ENCODE measurements at regions not wholly inside any gene's neighbourhood (a gene's known extent, or its start where the extent isn't known, plus 50 kb on each side); places are given as distances from the start of the nearest gene placed in this dataset.

GRCh38 chr3:88267847-88268246, 118.1 kb downstream of the C3orf38 start:
- DNase-seq (no peak), ATAC-seq (ENCODE audit: insufficient read depth, low FRiP score) (no peak)
- 29 to 36% methylated on average over 3 of the region's 3 CpGs for WGBS, 2 donors
- Histone ChIP-seq H3K27me3 (ENCODE audit: control insufficient read depth in 3 of 3, insufficient read depth in 3 of 3, low read length in 2 of 3) (no peaks in the 10 kb centered on the region), H3K36me3 (ENCODE audit: control insufficient read depth in 4 of 4, insufficient read depth in 4 of 4, low read length in 4 of 4) (no peaks in the 10 kb centered on the region), H3K9me3 (ENCODE audit: control insufficient read depth in 4 of 4, insufficient read depth in 3 of 4, low read length in 3 of 4) (no peaks in the 10 kb centered on the region), H3K4me1 (ENCODE audit: control insufficient read depth in 5 of 5, insufficient read depth in 5 of 5, low read length in 5 of 5) (peaks cover 0 to 12% (median 0%) of the 10 kb centered on the region in 5 donors), H3K9ac (ENCODE audit: insufficient read depth in 1 of 2, low read length in 2 of 2) (no peak overlapping the region), H3K4me3 (no peak overlapping the region), H3K27ac (ENCODE audit: low read depth in 1 of 2, low read length in 1 of 2) (no peak overlapping the region)
- TF ChIP-seq CTCF (IDR thresholded peaks at IDR 0.05; ENCODE audit: control extremely low read depth, extremely low read depth) = no peak

GRCh38 chr3:88280326-88280725, 130.6 kb downstream of the C3orf38 start:
- no peaks in the 10 kb centered on the region for H3K9me3 ChIP-seq (ENCODE audit: control insufficient read depth in 4 of 4, insufficient read depth in 3 of 4, low read length in 3 of 4)
- H3K36me3 ChIP-seq (ENCODE audit: control insufficient read depth in 4 of 4, insufficient read depth in 4 of 4, low read length in 4 of 4) = no peaks in the 10 kb centered on the region
- H3K27ac ChIP-seq (ENCODE audit: low read depth in 1 of 2, low read length in 1 of 2) = no peak overlapping the region
- no peak overlapping the region for H3K4me3 ChIP-seq
- no peak for TF ChIP-seq CTCF (IDR thresholded peaks at IDR 0.05; ENCODE audit: control extremely low read depth, extremely low read depth)
- H3K4me1 ChIP-seq (ENCODE audit: control insufficient read depth in 5 of 5, insufficient read depth in 5 of 5, low read length in 5 of 5) = no peaks in the 10 kb centered on the region
- DNase-seq (no peak), ATAC-seq (ENCODE audit: insufficient read depth, low FRiP score) (no peak)
- H3K27me3 ChIP-seq (ENCODE audit: control insufficient read depth in 3 of 3, insufficient read depth in 3 of 3, low read length in 2 of 3) = no peaks in the 10 kb centered on the region
- 76 to 84% methylated on average over 3 of the region's 3 CpGs for WGBS, 2 donors
- H3K9ac ChIP-seq (ENCODE audit: insufficient read depth in 1 of 2, low read length in 2 of 2) = no peak overlapping the region

DNA sequence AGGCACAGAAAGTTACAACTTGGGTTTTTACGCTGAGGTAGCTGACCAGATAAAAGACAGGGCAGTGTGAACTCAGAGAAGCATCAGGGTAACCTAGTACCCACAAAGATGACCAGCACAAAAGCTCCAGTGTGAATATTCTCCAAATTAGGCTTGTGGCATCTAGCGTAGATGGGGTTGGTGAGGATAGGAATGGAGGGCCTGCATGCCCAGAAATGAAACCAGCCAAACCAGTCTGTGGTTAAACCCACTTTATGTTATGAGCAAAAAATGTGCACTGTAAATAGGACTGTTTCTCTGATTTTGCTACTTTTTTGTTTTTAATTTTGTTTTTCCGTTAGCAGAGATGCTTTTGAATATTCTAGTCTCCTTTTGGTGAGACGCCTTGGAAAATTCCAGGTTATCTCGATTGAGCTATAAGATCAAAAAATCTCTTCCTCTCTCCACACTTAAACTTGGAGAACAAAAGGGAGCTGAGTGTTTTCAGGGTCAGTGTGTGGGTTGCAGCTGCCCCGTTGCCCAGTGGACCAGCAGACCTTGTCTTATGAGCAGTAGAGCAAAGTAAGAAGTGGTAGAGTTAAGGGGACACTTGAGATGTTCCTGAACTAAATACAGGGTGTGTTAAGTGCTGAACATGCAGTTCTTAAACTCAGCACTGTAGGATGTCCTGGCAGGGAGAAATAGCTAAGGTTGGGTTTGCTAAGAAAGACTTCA, 132.9 kb downstream of the C3orf38 start:
- no peak for TF ChIP-seq CTCF (IDR thresholded peaks at IDR 0.05; ENCODE audit: control extremely low read depth, extremely low read depth)
- WGBS, 2 donors = 70 to 90% methylated on average over 6 of the region's 6 CpGs
- DNase-seq = peak in 2 of 3 donors; percentile 17 to 53
- H3K27me3 ChIP-seq (ENCODE audit: control insufficient read depth in 3 of 3, insufficient read depth in 3 of 3, low read length in 2 of 3) = no peaks in the 10 kb centered on the region
- H3K4me3 ChIP-seq = no peak overlapping the region
- ATAC-seq (ENCODE audit: insufficient read depth, low FRiP score) = peak; percentile 78
- H3K4me1 ChIP-seq (ENCODE audit: control insufficient read depth in 5 of 5, insufficient read depth in 5 of 5, low read length in 5 of 5) = no peaks in the 10 kb centered on the region
- no peak overlapping the region for H3K27ac ChIP-seq (ENCODE audit: low read depth in 1 of 2, low read length in 1 of 2)
- no peaks in the 10 kb centered on the region for H3K9me3 ChIP-seq (ENCODE audit: control insufficient read depth in 4 of 4, insufficient read depth in 3 of 4, low read length in 3 of 4)
- H3K36me3 ChIP-seq (ENCODE audit: control insufficient read depth in 4 of 4, insufficient read depth in 4 of 4, low read length in 4 of 4) = no peaks in the 10 kb centered on the region
- H3K9ac ChIP-seq (ENCODE audit: insufficient read depth in 1 of 2, low read length in 2 of 2) = no peak overlapping the region

DNA sequence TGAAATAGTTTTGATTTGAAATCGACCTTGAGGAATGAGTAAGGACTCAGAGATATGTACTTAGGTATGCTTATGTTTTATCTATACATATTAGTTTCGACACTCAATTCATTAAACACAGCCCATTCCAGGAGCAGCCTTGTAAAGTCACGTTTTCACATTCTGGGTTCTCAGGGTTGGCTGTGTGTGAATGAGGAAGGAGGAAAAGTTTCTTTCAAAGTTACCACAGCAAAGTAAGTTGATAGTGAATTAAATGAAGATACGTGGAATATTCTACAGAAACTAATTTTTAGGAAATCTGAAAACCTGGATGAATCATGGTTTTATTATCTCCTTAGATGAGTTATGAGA, 133.5 kb downstream of the C3orf38 start:
- H3K9ac ChIP-seq (ENCODE audit: insufficient read depth in 1 of 2, low read length in 2 of 2) = no peak overlapping the region
- peak; percentile 36 for ATAC-seq (ENCODE audit: insufficient read depth, low FRiP score)
- no peak overlapping the region for H3K27ac ChIP-seq (ENCODE audit: low read depth in 1 of 2, low read length in 1 of 2)
- no peak for DNase-seq
- no peaks in the 10 kb centered on the region for H3K36me3 ChIP-seq (ENCODE audit: control insufficient read depth in 4 of 4, insufficient read depth in 4 of 4, low read length in 4 of 4)
- H3K4me1 ChIP-seq (ENCODE audit: control insufficient read depth in 5 of 5, insufficient read depth in 5 of 5, low read length in 5 of 5) = no peaks in the 10 kb centered on the region
- 59 to 72% methylated on average over 4 of the region's 4 CpGs for WGBS, 2 donors
- no peak overlapping the region for H3K4me3 ChIP-seq
- H3K9me3 ChIP-seq (ENCODE audit: control insufficient read depth in 4 of 4, insufficient read depth in 3 of 4, low read length in 3 of 4) = no peaks in the 10 kb centered on the region
- TF ChIP-seq CTCF (IDR thresholded peaks at IDR 0.05; ENCODE audit: control extremely low read depth, extremely low read depth) = no peak
- H3K27me3 ChIP-seq (ENCODE audit: control insufficient read depth in 3 of 3, insufficient read depth in 3 of 3, low read length in 2 of 3) = no peaks in the 10 kb centered on the region

Measured in lung (tissue), 11 donors.